Fibroblast of lung (primary cell): ENCODE measurements at regions not wholly inside any gene's neighbourhood (a gene's known extent, or its start where the extent isn't known, plus 50 kb on each side); places are given as distances from the start of the nearest gene placed in this dataset.

Experiments used
- EZH2 ChIP-seq: IDR thresholded peaks from 2 replicates; pipeline ENCODE4 v1.5.1; 2012; ENCODE audit warnings: low read length, control low read depth, mild to moderate bottlenecking; ENCODE audit errors: missing control alignments
- TF ChIP-seq, protein P1 (sequence below), 2 donors: IDR thresholded peaks in 1 of 2; conservative IDR thresholded peaks in 1 of 2; 1 replicate in 1 of 2; 2 replicates in 1 of 2; pipeline ENCODE4 v1.5.1; 2011 to 2012; ENCODE audit warnings: low read length in 2 of 2, control low read depth in 1 of 2, inconsistent platforms in 1 of 2, low read depth in 1 of 2, mild to moderate bottlenecking in 1 of 2

DNA sequence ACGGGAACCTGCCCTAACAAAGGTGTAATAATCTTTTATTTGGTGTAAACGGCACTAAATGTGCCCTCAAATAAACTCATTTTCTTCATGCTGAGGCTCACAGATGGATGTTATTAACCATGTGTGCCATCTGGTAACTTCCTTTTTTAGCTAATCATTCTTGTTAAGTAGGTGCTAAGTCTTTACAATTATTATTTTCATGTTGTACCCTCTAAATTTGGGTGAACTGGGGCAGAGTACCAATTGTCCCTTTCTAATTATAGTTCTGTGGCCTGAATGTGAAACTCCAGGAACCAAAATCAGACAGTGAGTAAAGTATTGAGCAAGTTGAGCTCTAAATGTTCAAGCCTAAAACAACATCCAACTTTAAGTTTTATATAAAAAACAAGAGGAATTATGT lies 220.7 kb upstream of the CADM2 start:
- TF ChIP-seq, protein P1, sequence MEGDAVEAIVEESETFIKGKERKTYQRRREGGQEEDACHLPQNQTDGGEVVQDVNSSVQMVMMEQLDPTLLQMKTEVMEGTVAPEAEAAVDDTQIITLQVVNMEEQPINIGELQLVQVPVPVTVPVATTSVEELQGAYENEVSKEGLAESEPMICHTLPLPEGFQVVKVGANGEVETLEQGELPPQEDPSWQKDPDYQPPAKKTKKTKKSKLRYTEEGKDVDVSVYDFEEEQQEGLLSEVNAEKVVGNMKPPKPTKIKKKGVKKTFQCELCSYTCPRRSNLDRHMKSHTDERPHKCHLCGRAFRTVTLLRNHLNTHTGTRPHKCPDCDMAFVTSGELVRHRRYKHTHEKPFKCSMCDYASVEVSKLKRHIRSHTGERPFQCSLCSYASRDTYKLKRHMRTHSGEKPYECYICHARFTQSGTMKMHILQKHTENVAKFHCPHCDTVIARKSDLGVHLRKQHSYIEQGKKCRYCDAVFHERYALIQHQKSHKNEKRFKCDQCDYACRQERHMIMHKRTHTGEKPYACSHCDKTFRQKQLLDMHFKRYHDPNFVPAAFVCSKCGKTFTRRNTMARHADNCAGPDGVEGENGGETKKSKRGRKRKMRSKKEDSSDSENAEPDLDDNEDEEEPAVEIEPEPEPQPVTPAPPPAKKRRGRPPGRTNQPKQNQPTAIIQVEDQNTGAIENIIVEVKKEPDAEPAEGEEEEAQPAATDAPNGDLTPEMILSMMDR (conservative IDR thresholded peaks at IDR 0.05 in 1 of 2, IDR thresholded peaks at IDR 0.05 in 1 of 2; ENCODE audit: low read depth in 1 of 2, low read length in 2 of 2) = no peak
- TF ChIP-seq EZH2 = no peak
